Hematopoietic multipotent progenitor cell treated with erythropoietin and hydrocortisone succinate and interleukin-3 and kit ligand, for 15 days (in vitro differentiated cells): ENCODE measurements at regions not wholly inside any gene's neighbourhood (a gene's known extent, or its start where the extent isn't known, plus 50 kb on each side); places are given as distances from the start of the nearest gene placed in this dataset.
"Not testable (repeated sequence)": the region's sequence is repeated elsewhere in the genome, so short reads cannot be mapped to it uniquely, and the experiment has no call there.

ENCODE experiments used
- DNase-seq: peaks from one replicate; pipeline ENCODE4 v3.0.0-alpha.2; 2015; ENCODE audit warnings: low spot score

DNA sequence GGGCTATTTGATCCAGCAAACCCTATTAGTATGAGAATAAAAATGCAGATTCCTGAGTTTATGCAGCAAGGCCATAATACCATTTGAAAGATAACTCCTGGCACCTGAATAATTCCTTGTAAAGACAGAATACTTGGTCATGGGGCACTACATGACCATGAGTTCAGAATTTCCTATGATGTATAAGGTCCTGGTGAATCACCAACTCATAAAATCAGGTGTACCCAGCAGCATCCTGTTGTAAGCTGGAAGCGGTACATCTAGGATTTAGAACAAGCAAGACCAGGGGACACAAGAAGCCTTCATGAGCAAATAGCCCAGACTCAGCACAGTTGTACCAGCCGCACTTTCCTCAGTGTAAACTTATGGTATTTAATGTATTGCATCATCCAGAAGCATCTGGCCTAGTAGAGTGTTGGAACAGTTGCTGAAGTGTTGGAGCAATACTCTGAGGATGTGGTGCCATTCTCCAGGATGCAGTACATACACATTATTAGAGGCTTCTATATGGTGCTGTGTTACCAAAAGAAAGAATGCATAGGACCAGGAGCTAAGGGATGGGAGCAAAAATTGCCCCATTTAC, 233.4 kb downstream of the SQOR start:
- DNase-seq = no peak

- DNase-seq = no peak
These were observed 234.3 kb downstream of the SQOR start for GRCh38 chr15:45869034-45869668.

GRCh38 chr15:45871121-45871855, 236.5 kb downstream of the SQOR start:
- no peak for DNase-seq

- DNase-seq = no peak
These were observed 239.0 kb downstream of the SQOR start for GRCh38 chr15:45873781-45874180.

DNA sequence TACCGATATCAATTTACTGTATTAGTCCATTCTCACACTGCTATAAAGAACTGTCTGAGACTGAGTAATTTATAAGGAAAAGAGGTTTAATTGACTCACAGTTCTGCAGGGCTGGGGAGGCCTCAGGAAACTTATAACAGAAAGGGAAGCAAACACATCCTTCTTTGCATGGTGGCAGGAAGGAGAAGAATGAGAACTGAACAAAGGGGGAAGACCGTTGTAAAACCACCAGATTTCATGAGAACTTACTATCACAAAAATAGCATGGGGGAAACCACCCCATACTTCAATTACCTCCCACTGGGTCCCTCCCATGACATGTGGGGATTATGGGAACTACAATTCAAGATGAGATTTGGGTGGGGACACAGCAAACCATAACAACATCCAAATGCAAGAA, 239.7 kb downstream of the SQOR start:
- not testable (repeated sequence) for DNase-seq

DNA sequence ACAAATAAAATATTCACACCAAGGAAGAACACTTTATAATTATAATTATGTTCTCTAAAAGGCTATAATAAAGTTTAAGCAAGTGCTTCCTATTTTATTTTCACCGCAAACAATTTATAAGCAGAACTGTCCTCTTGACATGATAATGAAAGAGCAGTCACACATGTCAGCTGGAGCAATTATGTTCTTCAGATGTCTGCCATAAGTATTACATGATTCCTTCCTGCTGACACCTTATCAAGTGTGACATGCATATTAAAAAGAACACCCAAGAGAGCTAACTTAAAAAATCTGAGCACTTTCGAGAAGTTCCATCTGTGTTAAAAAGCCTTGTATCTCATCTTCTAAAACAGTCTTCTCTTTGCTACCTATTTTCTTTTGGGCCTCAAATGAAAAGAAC, 249.5 kb downstream of the SQOR start:
- no peak for DNase-seq

DNA sequence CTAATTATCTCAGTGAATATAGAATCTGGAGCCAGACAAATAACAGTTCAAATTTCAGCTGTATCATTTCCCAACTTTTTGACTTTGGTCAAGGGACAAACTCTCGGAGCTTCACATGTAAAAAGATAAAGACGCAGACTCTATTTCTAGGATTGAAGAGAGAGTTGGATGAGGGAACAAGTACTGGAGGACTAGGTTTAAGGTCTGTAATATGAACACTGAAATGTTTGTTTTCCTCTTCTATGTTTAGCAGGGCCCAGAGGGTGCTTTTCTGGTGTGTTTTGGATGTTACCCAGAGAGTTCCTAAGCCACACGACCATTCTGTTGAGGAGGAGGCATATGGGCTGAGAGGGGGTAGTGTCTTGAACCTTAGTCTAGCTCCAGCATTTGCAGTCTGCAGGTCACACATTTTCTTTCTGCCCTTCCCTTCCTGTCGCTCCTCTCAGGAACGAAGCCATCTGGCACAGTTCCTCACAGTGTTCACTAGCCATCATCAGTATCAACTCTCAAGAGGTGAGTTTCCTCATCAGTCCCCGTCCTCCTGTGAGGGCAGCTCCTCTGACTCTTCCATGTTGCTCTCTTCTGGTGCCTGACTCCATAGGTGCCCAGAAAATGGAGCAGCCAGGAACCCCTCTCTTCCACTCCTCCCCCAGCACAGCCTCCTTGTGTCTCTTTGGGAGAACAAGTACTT, 250.1 kb downstream of the SQOR start:
- no peak for DNase-seq

- no peak for DNase-seq
These were observed 251.0 kb downstream of the SQOR start for GRCh38 chr15:45885801-45886200.

GRCh38 chr15:45891766-45892165, 256.9 kb downstream of the SQOR start:
- no peak for DNase-seq

DNA sequence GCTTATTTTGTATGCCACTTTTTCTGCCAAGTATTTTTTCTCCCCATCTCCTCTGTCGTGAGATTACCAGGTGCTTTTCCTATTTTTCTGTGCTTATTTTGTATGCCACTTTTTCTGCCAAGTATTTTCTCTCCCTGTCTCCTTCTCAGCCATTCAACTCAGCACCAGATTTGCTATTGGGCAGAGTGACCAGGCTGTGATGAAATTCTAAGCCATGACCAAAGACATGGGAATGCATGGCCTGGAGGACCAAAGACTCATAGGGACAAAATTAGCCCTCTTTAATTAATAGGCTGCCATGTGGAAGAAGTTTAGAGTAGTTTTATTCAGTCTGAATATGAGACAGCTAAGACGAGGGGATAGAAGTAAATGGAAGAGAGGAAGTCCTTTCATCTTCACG, 257.4 kb downstream of the SQOR start:
- DNase-seq = no peak

DNA sequence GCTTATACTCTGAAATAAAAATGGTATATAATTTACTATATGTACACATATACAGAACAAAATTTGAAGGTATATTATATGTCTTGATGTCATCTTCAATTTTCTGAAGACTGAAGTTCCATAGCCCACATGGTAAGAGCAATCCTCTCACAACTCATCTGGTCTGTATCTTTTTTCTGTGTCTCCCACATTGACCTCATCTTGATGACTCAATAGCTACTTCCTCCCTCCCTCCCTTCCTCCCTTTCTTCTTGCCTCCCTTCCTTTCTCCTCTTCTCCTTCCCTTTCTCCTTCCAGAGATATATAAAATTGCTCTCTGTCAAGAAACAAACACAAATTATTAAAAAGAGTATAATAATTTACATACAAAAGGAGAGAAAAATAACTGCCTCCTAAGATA, 268.5 kb downstream of the SQOR start:
- no peak for DNase-seq

- no peak for DNase-seq
These were observed 269.2 kb downstream of the SQOR start for GRCh38 chr15:45904019-45904418.

GRCh38 chr15:45906230-45906629, 271.4 kb downstream of the SQOR start:
- no peak for DNase-seq

DNA sequence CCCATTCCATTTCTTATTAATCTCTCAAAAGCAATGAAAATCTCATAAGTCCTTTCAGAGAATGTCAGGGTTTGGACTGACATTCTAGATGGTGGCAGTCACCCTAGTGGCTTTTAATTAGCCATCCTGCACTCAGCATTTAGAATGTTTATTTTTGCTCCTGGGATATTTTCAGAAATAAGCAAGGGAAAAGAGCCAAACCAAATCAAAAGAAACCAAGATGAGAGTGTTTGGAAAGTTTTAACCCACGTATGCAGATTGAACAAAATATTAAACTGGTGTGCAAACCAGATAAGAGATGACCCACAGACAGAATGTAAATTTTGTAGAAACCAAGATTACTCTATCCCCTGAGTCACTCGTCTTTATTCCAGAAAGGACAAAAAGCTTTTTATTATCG, 275.8 kb downstream of the SQOR start:
- no peak for DNase-seq

DNA sequence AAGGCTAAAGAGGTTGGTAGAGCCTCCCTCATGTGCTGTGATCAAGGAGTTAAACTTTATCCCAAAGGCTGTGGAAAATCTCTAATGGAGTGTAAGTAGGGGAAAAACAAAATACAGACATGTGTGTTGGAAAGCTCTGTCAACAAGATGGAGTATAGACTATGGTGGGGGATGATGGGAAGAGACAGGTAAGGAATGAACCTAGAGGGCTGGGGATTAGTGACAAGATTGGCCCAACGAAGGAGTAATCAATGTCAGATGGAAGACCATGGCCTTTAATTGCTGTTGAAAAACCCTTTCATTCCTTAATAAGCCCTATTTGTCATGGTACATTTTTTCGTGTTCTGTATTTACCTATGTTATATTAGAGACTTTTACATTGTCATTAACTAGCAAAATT, 278.6 kb downstream of the SQOR start:
- no peak for DNase-seq

DNA sequence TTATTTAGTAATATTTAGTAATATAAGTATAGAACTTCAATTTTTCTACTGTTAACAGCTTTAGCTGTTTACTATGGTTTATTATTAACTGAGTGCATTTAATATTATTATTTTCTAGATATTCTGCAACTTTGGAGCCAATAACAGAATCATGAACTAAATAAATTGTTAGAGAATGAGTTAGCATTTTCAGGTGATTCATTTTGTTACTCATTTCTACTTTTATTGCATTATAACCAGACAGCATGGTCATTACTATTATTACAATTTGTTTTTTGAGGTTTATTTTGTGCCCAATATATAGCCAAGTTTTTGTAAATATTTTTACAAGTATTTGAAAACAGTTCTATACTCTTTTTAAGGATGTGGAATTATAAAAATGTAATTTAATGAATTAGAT, 279.6 kb downstream of the SQOR start:
- no peak for DNase-seq

DNA sequence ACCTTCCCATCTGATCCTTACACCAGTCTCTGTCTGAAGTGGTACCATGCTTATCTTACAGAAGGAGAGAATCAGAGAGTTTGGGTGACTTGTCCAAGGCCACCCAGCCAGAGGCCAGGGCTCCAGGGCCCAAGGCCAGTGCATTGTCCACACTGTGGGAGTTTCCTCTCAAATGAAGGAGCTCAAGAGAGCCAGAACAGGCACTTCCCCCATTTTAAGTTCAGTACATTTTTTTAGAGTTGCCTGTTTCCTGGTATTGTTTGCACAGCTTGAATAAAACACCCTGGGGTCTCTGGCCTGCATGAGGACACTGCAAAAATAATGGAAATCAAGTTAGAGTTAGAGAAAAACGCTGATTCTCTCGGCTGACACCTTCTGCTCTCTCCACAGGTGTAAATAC, 284.0 kb downstream of the SQOR start:
- no peak for DNase-seq

- no peak for DNase-seq
These were observed 285.0 kb downstream of the SQOR start for GRCh38 chr15:45919806-45920205.

- no peak for DNase-seq
These were observed 286.5 kb downstream of the SQOR start for GRCh38 chr15:45921376-45921775.

GRCh38 chr15:45921978-45922377, 287.1 kb downstream of the SQOR start:
- no peak for DNase-seq

- no peak for DNase-seq
These were observed 306.5 kb downstream of the SQOR start for GRCh38 chr15:45941367-45941766.

DNA sequence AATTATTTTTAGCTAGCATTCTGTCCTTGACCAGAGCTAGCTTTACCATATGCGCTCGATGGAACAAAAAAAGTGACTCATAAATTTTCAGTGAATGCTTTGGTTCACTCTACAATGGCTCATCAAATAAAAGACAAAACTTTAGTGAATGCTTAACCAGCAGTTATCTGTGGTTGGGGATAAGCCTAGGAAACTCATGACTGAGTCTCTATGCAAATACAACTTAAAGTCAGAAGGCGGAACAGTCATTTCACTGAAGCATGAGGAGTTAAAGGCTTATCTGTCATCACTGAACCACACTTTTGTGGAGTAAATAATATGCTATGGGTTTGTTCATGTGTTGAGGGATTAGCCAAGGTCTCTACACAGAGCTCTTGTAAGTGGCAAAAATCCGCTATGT, 308.4 kb downstream of the SQOR start:
- no peak for DNase-seq

DNA sequence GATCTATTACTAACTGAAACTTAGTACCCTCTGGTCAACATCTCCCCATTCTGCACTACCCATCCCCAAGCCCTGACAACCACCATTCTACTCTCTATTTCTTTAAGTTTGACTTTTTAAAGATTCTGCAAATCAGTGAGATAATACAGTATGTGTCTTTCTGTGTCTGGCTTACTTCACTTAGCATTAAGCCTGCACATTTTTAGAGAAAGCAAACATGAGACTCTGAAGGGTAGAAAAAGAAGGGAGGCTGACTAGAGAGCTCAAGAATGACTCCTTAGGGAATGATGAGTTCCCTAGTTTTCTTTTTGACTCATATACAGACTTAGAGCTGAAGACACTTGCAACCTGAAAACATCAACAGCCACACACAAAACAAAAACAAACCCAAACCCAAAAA, 311.3 kb downstream of the SQOR start:
- DNase-seq = no peak
